GM19328 (cell line): ENCODE measurements at regions not wholly inside any gene's neighbourhood (a gene's known extent, or its start where the extent isn't known, plus 50 kb on each side); places are given as distances from the start of the nearest gene placed in this dataset.

Source experiments
- ATAC-seq: cut with Tn5 transposase; IDR thresholded peaks from one replicate; pipeline ENCODE4 v1.9.1; 2021; ENCODE audit warnings: mild to moderate bottlenecking, moderate library complexity; ENCODE audit not compliant: unreplicated experiment

GRCh38 chr3:10695595-10696285, 120.3 kb upstream of the SLC6A11 start:
- ATAC-seq: no peak

GRCh38 chr3:10697918-10698317, 118.1 kb upstream of the SLC6A11 start:
- ATAC-seq: no peak

GRCh38 chr3:10700821-10701220, 115.2 kb upstream of the SLC6A11 start:
- ATAC-seq: no peak

- ATAC-seq: no peak
Observed at GRCh38 chr3:10702961-10703740, 112.9 kb upstream of the SLC6A11 start.

- no peak for ATAC-seq
Observed at GRCh38 chr3:10703875-10704274, 112.2 kb upstream of the SLC6A11 start.

GRCh38 chr3:10706156-10706739, 109.8 kb upstream of the SLC6A11 start:
- ATAC-seq: no peak

GRCh38 chr3:10706740-10707399, 109.2 kb upstream of the SLC6A11 start:
- ATAC-seq: no peak

GRCh38 chr3:10707400-10708215, 108.4 kb upstream of the SLC6A11 start:
- ATAC-seq: no peak

- ATAC-seq: no peak
Observed at GRCh38 chr3:10708216-10708893, 107.7 kb upstream of the SLC6A11 start.

- ATAC-seq: no peak
Observed at GRCh38 chr3:10709110-10709781, 106.8 kb upstream of the SLC6A11 start.

GRCh38 chr3:10712121-10712520, 103.9 kb upstream of the SLC6A11 start:
- no peak for ATAC-seq

- ATAC-seq: no peak
Observed at GRCh38 chr3:10713656-10714055, 102.4 kb upstream of the SLC6A11 start.

GRCh38 chr3:10715886-10716285, 100.1 kb upstream of the SLC6A11 start:
- no peak for ATAC-seq

GRCh38 chr3:10716964-10717363, 99.1 kb upstream of the SLC6A11 start:
- no peak for ATAC-seq

GRCh38 chr3:10717756-10718155, 98.3 kb upstream of the SLC6A11 start:
- ATAC-seq: no peak

- ATAC-seq: no peak
Observed at GRCh38 chr3:10721101-10721500, 94.9 kb upstream of the SLC6A11 start.

- no peak for ATAC-seq
Observed at GRCh38 chr3:10722911-10723310, 93.1 kb upstream of the SLC6A11 start.

GRCh38 chr3:10723991-10724390, 92.0 kb upstream of the SLC6A11 start:
- ATAC-seq: no peak

GRCh38 chr3:10725067-10725466, 91.0 kb upstream of the SLC6A11 start:
- ATAC-seq: no peak

GRCh38 chr3:10725846-10726245, 90.2 kb upstream of the SLC6A11 start:
- ATAC-seq: no peak
